Mesendoderm (in vitro differentiated cells): ENCODE measurements at regions not wholly inside any gene's neighbourhood (a gene's known extent, or its start where the extent isn't known, plus 50 kb on each side); places are given as distances from the start of the nearest gene placed in this dataset.
"Not testable (repeated sequence)": the region's sequence is repeated elsewhere in the genome, so short reads cannot be mapped to it uniquely, and the experiment has no call there.

Experiments
- DNase-seq: peaks from one replicate; pipeline ENCODE4 v3.0.0; 2013
- H2AK5ac ChIP-seq: 2 replicates; pipeline ENCODE4 v1.6.1; 2013; ENCODE audit warnings: low read length, inconsistent platforms
- H2BK120ac ChIP-seq: 2 replicates; pipeline ENCODE4 v1.6.1; 2013; ENCODE audit warnings: low read depth, mild to moderate bottlenecking, low read length, moderate library complexity, mixed read lengths
- H2BK15ac ChIP-seq: replicated peaks from 2 replicates; pipeline ENCODE4 v1.6.1; 2013; ENCODE audit warnings: low read depth, mild to moderate bottlenecking, moderate library complexity
- H2BK5ac ChIP-seq: 2 replicates; pipeline ENCODE4 v1.6.1; 2013; ENCODE audit warnings: low read length, inconsistent platforms
- H3K18ac ChIP-seq: 2 replicates; pipeline ENCODE4 v1.6.1; 2013; ENCODE audit warnings: mild to moderate bottlenecking, low read length, mixed read lengths
- H3K23ac ChIP-seq: one replicate; pipeline ENCODE4 v1.6.1; 2013; ENCODE audit warnings: low read length
- H3K27ac ChIP-seq: 2 replicates; pipeline ENCODE4 v1.5.1; 2013; ENCODE audit warnings: low read depth, mild to moderate bottlenecking, inconsistent platforms, low read length, moderate library complexity
- H3K27me3 ChIP-seq: 2 replicates; pipeline ENCODE4 v1.6.1; 2013; ENCODE audit warnings: low read length, control low read depth, mild to moderate bottlenecking, inconsistent platforms; ENCODE audit not compliant: insufficient read depth, poor library complexity
- H3K36me3 ChIP-seq: 2 replicates; pipeline ENCODE4 v1.6.1; 2013; ENCODE audit warnings: low read length, inconsistent platforms; ENCODE audit not compliant: control insufficient read depth, insufficient read depth
- H3K4ac ChIP-seq: one replicate; pipeline ENCODE4 v1.6.1; 2013; ENCODE audit warnings: low read depth, mild to moderate bottlenecking, low read length, moderate library complexity
- H3K4me1 ChIP-seq: 2 replicates; pipeline ENCODE4 v1.6.1; 2013; ENCODE audit warnings: low read depth, low read length, inconsistent platforms; ENCODE audit not compliant: control insufficient read depth
- H3K4me2 ChIP-seq: 2 replicates; pipeline ENCODE4 v1.6.1; 2013; ENCODE audit warnings: low read length
- H3K4me3 ChIP-seq: 2 replicates; pipeline ENCODE4 v1.5.1; 2013; ENCODE audit warnings: mild to moderate bottlenecking, low read length
- H3K56ac ChIP-seq: one replicate; pipeline ENCODE4 v1.6.1; 2013; ENCODE audit warnings: low read length
- H3K79me1 ChIP-seq: 2 replicates; pipeline ENCODE4 v1.6.1; 2013; ENCODE audit warnings: low read length, inconsistent platforms
- H3K79me2 ChIP-seq: 2 replicates; pipeline ENCODE4 v1.6.1; 2013; ENCODE audit warnings: mild to moderate bottlenecking, low read length; ENCODE audit not compliant: control insufficient read depth, insufficient read depth
- H3K9ac ChIP-seq: 2 replicates; pipeline ENCODE4 v1.6.1; 2013; ENCODE audit warnings: low read length, inconsistent platforms
- H4K5ac ChIP-seq: one replicate; pipeline ENCODE4 v1.6.1; 2013; ENCODE audit warnings: low read length
- H4K8ac ChIP-seq: one replicate; pipeline ENCODE4 v1.6.1; 2013; ENCODE audit warnings: low read depth, mild to moderate bottlenecking, control low read depth, low read length, moderate library complexity
- WGBS: extraction: QIAGEN DNeasy Blood & Tissue Kit; methylation state at CpG from one replicate; pipeline ENCODE4 v1.1.7; 2013; ENCODE audit warnings: low lambda C conversion rate, missing lambda C conversion rate; ENCODE audit not compliant: insufficient coverage; ENCODE audit errors: extremely low coverage; 5-methylcytosine and 5-hydroxymethylcytosine counted together

- not testable (repeated sequence) for H2BK5ac ChIP-seq, DNase-seq, H3K79me1 ChIP-seq, H3K36me3 ChIP-seq, H3K9ac ChIP-seq, H3K56ac ChIP-seq, H3K27ac ChIP-seq, H3K23ac ChIP-seq, H3K4ac ChIP-seq, H3K4me2 ChIP-seq, H4K5ac ChIP-seq, H3K27me3 ChIP-seq, H3K4me1 ChIP-seq, H2BK15ac ChIP-seq, H3K18ac ChIP-seq, H2AK5ac ChIP-seq, H4K8ac ChIP-seq, H3K79me2 ChIP-seq, H3K4me3 ChIP-seq, H2BK120ac ChIP-seq
- WGBS, result no CpG with 5 or more reads among the region's 3 CpGs
Observed at GRCh38 chr6:169913745-169914144, 162.3 kb downstream of the ERMARD start.

GRCh38 chr6:169913096-169913638 is 161.7 kb downstream of the ERMARD start:
- H2BK5ac ChIP-seq, result no peak overlapping the region
- no peak overlapping the region for H3K23ac ChIP-seq
- no peaks in the 10 kb centered on the region for H3K27me3 ChIP-seq
- H3K79me2 ChIP-seq, result no peaks in the 10 kb centered on the region
- H3K4me3 ChIP-seq, result no peak overlapping the region
- no peak overlapping the region for H2AK5ac ChIP-seq
- H2BK15ac ChIP-seq, result no peak overlapping the region
- H3K4me1 ChIP-seq, result no peaks in the 10 kb centered on the region
- H3K36me3 ChIP-seq, result no peaks in the 10 kb centered on the region
- no peak for DNase-seq
- no peak overlapping the region for H4K8ac ChIP-seq
- H3K4me2 ChIP-seq, result no peak overlapping the region
- no peak overlapping the region for H3K27ac ChIP-seq
- no peak overlapping the region for H3K9ac ChIP-seq
- H2BK120ac ChIP-seq, result no peak overlapping the region
- no peaks in the 10 kb centered on the region for H3K79me1 ChIP-seq
- H4K5ac ChIP-seq, result no peak overlapping the region
- no peak overlapping the region for H3K4ac ChIP-seq
- no CpG with 5 or more reads among the region's 4 CpGs for WGBS
- no peak overlapping the region for H3K56ac ChIP-seq
- H3K18ac ChIP-seq, result no peak overlapping the region

GRCh38 chr6:169912266-169913095 is 161.1 kb downstream of the ERMARD start:
- Histone ChIP-seq H3K79me2 (no peaks in the 10 kb centered on the region), H3K9ac (no peak overlapping the region), H3K18ac (no peak overlapping the region), H3K79me1 (no peaks in the 10 kb centered on the region), H2BK5ac (no peak overlapping the region), H4K5ac (no peak overlapping the region), H2BK120ac (no peak overlapping the region), H2AK5ac (no peak overlapping the region), H3K4me2 (no peak overlapping the region), H3K4me1 (no peaks in the 10 kb centered on the region), H3K27ac (no peak overlapping the region), H3K56ac (no peak overlapping the region), H3K36me3 (no peaks in the 10 kb centered on the region), H3K4ac (no peak overlapping the region), H4K8ac (no peak overlapping the region), H2BK15ac (no peak overlapping the region), H3K27me3 (no peaks in the 10 kb centered on the region), H3K4me3 (no peak overlapping the region), H3K23ac (no peak overlapping the region)
- no peak for DNase-seq
- no CpG with 5 or more reads among the region's 21 CpGs for WGBS

DNA sequence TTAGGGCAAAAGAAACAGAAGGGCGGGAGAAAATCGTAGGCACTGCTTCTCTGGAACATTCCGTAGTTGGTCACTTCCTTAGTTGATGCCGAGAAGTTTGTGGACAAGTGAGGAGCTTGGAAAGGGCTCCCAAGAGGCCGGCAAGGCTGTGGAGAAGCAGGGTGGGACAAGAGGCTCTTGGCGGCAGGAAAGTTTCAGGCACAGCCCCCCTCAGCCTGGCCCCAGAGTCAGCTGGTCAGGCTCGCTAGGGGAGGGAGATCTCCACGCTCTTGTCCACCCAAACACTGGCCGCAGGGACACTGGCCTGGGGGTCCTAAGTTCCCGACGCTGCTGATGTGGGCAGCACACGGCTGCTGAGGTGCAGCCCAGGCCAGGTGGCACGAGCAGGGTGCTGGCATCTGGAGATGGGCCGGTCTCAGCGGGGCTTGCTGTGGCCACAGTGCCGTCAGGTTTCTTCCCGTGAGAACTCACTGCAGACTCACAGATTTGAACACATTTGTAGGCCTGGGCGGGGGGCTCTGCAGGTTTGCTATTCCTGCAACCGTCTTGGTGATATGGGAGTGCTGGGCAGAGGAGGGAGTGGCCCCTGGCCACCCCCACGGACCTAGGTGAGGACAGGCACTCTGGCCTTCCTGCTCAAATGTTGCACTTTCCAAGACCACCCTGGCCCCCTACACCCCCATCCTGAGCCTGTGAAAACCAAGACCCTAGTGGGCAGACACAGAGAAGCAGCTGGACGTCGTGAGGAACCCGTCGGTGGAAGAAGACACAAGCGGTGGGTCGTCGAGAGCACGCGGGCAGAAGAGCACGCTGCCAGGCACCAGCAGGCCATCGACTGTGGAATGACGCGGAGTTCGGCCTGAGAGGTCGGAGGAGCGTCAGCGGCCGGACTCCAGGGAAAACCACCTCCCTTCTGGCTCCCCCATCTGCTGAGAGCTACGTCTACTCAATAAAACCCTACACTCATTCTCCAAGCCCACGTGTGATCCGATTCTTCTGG is 160.1 kb downstream of the ERMARD start:
- Histone ChIP-seq H3K18ac (no peak overlapping the region), H3K27ac (no peak overlapping the region), H3K23ac (no peak overlapping the region), H3K4ac (no peak overlapping the region), H3K79me2 (no peaks in the 10 kb centered on the region), H2BK120ac (no peak overlapping the region), H3K56ac (no peak overlapping the region), H2BK5ac (no peak overlapping the region), H2AK5ac (no peak overlapping the region), H3K9ac (no peak overlapping the region), H3K79me1 (no peaks in the 10 kb centered on the region), H4K8ac (no peak overlapping the region), H3K4me3 (no peak overlapping the region), H3K27me3 (no peaks in the 10 kb centered on the region), H4K5ac (no peak overlapping the region), H3K4me2 (no peak overlapping the region), H3K4me1 (no peaks in the 10 kb centered on the region), H3K36me3 (no peaks in the 10 kb centered on the region), H2BK15ac (no peak overlapping the region)
- no CpG with 5 or more reads among the region's 41 CpGs for WGBS
- DNase-seq, result no peak

DNA sequence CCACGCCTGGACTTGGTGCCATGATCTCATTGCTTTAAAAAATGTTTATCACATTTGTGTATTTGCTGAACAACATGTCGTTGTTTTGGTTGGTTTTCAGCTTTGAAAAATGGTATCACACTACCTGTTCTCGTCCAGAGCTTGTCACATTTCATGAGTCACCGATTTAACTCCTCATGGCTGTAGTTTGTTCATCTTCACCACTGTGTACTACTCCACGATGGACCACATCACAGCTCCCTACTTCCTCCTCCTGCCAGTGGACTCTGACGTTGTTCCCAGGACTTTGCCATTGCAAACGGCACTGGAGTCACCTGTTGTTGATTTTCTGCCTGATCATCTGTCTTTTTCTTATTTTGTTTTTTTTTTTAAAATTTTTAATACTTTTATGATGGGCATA is 157.7 kb downstream of the ERMARD start:
- no peak overlapping the region for H2BK5ac ChIP-seq
- H3K4me1 ChIP-seq, result no peaks in the 10 kb centered on the region
- H2AK5ac ChIP-seq, result no peak overlapping the region
- H3K23ac ChIP-seq, result no peak overlapping the region
- no peak overlapping the region for H3K4ac ChIP-seq
- H3K9ac ChIP-seq, result no peak overlapping the region
- no peak overlapping the region for H3K27ac ChIP-seq
- no peak overlapping the region for H3K18ac ChIP-seq
- no peak overlapping the region for H3K56ac ChIP-seq
- no peak for DNase-seq
- H3K36me3 ChIP-seq, result no peaks in the 10 kb centered on the region
- no CpG with 5 or more reads among the region's 7 CpGs for whole genome bisulfite sequencing
- H2BK120ac ChIP-seq, result no peak overlapping the region
- H2BK15ac ChIP-seq, result no peak overlapping the region
- no peaks in the 10 kb centered on the region for H3K79me2 ChIP-seq
- no peak overlapping the region for H3K4me2 ChIP-seq
- H3K4me3 ChIP-seq, result no peak overlapping the region
- no peaks in the 10 kb centered on the region for H3K27me3 ChIP-seq
- H3K79me1 ChIP-seq, result no peaks in the 10 kb centered on the region
- no peak overlapping the region for H4K8ac ChIP-seq
- H4K5ac ChIP-seq, result no peak overlapping the region
